NCI-H446 treated with DMSO at 0.1 percent for 48 hours (cell line): ENCODE measurements at regions not wholly inside any gene's neighbourhood (a gene's known extent, or its start where the extent isn't known, plus 50 kb on each side); places are given as distances from the start of the nearest gene placed in this dataset.
"Not testable (repeated sequence)": the region's sequence is repeated elsewhere in the genome, so short reads cannot be mapped to it uniquely, and the experiment has no call there.

Experiments used
- DNase-seq: peaks from one replicate; lab custom pipeline; 2025; lab: John Stamatoyannopoulos, UW

DNA sequence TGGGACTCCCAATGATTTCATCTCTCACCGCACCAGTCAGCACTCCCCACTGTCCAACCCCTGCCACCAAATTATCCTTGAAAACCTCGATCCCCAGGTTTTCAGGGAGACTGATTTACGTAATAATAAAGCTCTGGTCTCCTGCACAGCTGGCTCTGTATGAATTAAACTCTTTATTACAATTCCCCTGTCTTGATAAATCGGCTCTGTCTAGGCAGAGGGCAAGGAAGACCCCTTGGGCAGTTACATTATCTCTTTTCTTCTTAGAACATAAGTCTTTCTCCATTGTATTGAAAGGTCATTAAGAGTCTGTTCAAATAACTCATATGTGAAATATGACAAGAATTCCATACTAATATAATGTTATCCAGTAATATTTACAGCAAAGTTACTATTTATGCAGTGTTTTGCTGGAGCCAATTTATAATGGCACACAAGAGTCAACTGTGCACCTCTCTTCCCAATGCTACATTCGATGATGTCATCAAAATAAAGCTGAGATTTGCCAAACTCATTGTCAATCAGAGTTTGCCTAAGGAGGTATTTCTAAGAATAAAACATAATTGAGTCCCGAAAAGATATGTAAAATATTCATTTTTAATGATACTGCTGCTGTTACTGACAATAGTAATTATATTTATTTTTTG is 1297.2 kb upstream of the LRRTM3 start:
- no peak for DNase-seq

DNA sequence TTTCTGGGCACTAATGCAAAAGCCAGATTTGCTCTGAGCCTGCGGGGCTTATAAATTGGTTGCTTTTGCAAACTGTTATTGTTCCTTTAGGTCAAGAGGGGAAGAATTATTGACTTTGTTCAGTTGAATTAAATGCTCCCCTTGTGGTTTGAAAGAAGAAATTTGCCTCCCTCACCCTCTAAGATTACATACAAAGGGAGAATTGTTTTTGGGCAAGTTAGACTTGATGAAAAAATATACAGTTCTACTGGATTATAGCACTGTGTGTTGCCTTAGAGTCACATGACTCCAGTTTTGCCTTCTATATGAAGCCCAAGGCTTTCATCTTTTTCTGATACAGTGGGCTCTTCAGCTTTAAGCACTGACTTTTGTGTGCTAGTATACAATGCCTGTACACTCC is 1265.8 kb upstream of the LRRTM3 start:
- no peak for DNase-seq

DNA sequence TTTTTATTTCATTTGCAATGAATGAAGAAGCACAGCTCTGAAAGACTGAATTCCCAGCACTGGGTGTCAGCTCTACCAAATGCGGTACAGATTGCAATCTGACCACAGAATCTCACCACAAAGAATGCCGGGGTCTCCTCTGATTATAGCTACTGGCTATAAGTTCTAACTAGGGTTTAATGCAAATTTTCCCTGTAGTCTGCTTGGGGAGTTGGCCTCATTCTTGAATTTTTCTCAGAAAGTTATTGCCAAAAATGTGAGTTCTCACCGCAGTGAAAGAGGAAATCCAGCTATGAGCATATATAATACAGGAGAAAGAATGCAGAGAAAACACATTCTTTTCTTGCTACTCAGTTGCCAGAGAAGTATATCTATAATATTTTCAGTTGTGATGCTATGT is 1255.7 kb upstream of the LRRTM3 start:
- no peak for DNase-seq

DNA sequence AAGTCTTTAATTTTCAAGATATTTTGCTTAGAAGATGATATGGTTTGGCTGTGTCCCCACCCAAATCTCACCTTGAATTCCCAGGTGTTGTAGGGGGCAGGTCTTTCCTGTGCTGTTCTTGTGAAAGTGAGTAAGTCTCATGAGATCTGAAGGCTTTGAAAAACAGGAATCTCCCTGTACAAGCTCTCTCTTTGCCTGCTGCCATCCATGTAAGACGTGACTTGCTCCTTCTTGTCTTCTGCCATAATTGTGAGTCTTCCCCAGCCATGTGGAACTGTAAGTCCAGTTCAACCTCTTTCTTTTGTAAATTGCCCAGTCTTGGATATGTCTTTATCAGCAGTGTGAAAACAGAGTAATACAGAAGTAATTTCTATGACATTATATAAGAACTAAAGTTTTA is 1255.2 kb upstream of the LRRTM3 start:
- not testable (repeated sequence) for DNase-seq

DNA sequence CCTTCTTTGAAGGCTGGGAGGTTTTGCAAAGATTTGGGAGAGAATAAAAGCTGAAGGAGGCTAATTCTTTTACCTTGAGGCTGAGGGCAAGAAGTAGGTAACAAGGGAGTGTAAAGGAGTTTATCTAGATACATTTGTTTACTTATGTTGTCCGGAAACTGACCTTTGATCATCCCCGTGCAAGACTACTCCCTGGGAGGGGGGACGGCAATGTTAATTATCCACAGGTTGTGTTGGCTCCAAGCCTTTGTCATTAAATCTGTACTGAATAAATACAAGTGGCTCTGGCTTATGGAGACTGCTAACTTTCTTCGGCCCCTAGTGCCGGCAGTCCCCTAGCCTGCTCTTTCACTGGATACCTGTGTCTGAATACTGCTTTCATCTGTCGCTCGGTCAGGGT is 1250.6 kb upstream of the LRRTM3 start:
- DNase-seq = no peak

DNA sequence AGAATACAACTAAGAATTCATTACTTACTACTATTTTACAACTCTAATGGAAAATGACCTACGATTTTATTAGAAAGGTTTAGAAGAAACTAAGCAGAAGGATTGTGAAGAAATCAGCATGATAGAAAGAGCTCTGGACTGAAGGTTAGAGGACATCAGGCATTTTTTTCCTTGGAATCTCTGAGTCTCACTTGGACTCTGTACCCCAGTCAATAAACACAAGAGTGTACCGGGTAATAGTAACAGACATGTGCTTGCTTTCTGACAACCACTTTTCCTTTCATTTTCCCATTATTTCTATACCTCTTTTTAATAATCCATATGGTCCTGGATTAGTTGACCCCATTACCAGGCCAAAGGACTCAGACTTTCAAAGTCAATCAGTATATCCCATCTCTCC is 1240.9 kb upstream of the LRRTM3 start:
- DNase-seq = no peak

DNA sequence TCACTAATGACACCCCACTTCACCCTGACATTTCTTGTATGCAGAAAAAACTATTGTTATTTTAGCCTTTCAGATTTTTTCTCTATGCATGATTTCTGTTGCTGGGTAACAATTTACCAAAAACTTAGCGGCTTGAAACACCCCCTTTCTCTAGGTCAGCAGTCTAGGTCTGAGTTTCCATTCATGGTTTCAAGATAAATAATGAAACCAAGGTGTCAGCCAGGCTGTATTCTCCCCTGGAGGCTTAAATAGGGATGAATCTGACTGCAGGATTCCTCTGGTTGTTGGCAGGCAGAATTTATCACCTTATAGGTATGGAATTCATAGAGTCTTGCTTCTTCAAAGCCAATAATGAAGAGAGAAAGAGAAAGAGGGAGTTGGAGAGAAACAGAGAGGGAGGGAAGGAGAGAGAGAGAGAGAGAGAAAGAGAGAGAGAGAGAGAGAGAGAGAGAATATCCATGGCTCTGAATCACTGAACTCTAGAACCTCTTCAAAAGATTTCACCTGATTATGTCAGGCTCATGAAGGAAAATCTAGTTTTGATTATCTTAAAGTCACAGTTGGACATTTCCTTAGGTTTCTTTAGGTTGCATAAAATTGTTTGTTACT is 1224.6 kb upstream of the LRRTM3 start:
- no peak for DNase-seq

DNA sequence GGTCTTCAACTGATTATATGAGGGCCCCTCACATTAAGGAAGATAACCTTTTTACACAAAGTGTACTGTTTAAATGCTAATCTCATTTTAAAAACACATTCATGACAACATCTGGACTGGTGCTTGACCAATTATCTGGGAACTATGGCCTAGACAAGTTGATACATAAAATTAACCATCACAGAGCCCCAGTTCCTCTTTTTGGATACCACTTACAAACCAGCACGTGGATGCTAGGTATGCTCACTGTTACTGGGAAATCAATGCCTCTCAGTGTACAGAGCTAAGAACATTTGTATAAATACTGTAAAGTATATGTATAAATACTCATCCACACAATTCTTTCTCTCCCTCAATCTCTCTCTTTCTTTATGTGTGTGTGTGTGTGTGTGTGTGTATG is 1217.8 kb upstream of the LRRTM3 start:
- no peak for DNase-seq

DNA sequence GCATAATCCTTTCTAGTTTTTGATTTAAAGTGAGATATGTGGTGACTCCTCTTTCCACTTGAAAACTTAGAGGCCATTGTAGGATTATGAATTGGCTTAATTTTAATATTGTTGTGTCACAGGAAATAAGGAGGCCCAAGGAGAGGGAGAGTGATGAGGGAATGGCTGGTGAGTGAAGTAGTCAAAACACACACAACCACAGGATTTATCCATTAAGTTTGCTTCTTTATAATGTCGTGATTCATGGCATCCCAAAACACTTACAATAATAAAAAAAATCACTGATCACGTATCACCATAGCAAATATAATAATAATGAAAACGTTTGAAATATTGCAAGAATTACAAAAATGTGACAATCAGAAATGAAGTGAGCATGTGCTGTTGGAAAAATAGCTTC is 1215.5 kb upstream of the LRRTM3 start:
- no peak for DNase-seq

DNA sequence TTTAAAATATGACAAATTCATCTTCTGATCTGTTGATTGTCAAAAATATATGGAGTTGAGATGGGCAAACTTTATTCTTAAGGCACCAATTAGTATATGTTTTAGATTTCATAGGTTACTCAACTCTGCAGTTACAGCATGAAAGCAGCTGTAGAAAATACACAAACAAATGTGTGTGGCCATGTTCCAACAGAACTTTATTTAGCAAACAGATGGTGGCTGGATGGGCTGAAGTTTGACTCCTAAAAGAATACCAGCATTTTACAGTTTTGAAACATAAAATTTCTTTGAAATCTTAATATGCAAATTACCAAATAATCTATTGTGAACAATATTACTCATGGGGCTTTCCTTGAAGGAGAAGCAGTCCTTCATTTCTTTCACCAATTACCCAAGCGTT is 1206.0 kb upstream of the LRRTM3 start:
- DNase-seq = no peak

DNA sequence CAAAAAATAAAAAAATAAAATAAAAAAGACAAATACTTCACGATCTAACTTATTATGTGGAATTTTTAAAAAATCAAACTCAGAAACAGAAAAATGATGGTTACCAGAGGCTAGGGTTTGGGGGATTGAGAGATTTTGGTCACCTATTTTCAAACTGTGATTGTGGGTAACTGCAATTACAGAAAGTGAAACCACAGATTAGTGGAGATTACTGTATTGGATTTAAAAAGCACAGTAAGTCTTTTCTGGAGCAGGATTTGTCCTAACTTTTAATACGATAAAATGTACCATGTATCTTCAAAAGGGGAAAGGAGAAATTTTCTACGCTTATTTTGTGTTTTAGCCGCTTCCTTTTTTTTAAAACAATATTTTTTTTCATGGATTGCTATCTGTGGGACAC is 1204.9 kb upstream of the LRRTM3 start:
- DNase-seq = no peak

DNA sequence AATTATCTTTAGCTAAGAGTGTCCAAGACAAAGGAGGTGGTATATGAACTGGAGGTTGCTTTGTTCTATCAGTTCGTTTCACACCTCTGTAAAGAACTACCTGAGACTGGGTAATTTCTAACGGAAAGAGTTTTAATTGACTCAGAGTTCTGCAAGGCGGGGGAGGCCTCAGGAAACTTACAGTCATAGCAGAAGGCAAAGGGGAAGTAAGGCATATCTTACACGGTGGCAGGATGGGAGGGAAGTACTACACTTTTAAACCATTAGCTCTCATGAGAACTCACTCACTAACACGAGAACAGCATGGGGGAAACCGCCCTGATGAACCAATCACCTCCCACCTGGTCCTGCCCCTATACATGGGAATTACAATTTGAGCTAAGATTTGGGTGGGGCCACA is 1202.3 kb upstream of the LRRTM3 start:
- no peak for DNase-seq

DNA sequence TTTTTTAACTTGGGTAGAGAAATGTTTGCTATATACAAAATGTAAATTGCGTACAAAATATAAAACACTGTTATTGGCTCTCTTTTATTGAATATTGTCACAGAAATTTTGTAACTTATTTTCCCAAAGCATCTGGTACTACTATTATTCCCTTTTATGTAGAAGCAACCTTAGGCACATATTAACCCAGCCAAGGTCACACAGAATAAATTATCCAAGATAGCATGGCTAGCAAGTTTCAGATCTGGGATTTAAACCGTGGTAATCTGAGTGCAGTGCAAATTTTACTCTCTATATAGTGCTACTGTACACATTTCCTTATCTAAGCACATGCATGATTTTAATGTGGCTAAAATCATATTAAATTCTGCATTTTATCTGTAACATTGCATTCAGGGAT is 1190.5 kb upstream of the LRRTM3 start:
- DNase-seq = no peak

DNA sequence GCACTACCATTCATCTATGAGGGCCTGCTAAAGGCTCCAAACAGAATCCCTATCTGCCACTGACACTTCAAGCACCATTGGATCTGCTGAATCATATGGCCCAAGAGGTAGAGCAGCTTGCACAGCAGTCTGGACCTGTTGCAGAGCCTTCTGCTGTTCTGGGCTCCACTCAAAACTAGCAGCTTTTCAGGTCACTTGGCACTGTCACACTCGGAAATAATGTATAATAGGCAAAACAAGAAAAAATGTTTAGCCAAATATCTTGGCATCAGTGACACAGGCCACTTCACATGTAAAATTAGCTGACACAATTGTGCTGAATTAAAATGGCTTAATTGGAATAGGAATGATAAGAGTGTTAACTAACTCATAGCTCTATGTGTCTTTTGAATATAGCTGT is 1182.9 kb upstream of the LRRTM3 start:
- peak; percentile 67 for DNase-seq

DNA sequence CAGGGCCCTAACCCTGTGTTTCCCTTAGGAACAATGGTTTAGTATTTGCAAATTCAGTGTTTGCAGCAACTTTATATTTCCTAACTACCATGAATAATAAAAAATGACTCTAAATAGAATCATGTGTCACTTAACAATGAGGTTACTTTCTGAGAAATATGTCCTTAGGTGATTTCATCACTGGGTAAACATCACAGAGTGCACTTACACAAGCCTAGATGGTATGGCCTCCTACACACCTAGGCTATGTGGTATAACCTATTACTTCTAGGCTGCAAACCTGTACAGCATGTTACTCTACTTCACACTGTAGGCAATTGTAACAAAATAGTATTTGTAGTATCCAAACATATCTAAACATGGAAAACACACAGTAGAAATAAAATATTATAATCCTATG is 1174.6 kb upstream of the LRRTM3 start:
- DNase-seq = no peak

DNA sequence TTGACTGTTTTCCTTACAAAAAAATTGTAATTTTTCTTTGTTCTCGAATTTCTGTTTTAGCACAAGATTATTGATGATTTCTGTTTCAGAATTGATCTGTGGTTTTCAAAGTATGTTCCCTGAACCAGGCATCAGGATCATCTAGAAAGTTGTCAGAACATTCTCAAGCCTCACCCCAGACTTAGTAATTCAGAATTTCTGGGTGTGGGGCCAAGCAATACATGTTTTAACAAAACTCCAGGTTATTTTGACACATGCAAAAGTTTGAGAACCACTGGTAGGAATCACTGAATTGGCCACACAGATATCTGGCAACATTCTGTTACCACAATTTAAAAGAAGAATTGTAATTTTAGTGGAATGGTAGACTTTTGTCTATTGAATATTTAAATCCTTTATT is 1173.9 kb upstream of the LRRTM3 start:
- no peak for DNase-seq

DNA sequence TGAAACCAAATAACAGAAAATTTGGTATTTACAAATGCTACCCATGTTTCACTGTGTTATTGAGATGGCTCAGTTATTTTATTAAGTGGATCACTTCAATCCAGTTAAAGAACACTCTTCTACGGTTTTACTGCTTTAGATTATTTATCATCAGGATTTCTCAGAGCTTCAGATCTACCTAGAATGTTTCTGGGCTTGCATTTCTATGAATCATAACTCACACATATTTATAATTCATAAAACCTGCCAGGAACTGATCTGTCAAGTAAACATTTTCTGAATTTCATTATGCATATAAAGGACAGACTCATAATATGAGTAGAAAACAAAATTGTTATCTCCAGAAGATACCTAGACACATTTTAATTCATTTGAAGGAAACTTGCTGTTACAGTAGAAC is 1172.3 kb upstream of the LRRTM3 start:
- DNase-seq = no peak

DNA sequence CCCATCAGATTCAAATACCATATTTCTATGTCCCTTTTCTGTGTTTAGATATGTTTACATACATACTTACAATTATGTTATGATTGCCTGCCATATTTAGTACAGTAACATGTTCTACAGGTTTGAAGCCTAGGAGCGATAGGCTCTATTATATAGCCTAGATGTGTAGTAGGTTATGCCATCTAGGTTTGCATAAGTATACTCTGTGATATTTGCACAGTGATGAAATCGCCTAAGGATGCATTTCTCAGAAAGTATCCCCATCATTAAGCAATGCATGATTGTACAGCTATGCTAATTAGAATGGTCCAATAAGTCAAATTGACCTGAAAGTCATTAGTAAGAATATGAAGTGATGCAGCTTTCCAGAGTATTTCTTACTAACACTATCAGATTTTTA is 1171.7 kb upstream of the LRRTM3 start:
- DNase-seq = no peak

DNA sequence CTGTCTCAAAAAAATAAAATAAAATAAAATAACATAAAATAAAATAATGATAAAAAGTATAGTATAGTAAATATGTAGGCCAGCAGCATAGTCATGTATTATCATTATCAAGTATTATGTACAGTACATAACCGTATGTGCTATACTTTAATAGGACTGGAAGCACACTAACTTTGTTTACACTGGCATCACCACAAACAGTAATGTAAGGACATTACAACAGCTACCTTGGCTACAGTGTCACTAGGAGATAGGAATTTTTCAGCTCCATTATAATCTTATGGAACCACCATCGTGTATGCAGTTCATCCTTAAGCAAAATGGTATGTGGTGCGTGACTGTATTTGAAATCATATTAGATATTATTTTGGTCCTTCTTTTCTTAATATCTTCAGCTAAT is 1163.5 kb upstream of the LRRTM3 start:
- no peak for DNase-seq

DNA sequence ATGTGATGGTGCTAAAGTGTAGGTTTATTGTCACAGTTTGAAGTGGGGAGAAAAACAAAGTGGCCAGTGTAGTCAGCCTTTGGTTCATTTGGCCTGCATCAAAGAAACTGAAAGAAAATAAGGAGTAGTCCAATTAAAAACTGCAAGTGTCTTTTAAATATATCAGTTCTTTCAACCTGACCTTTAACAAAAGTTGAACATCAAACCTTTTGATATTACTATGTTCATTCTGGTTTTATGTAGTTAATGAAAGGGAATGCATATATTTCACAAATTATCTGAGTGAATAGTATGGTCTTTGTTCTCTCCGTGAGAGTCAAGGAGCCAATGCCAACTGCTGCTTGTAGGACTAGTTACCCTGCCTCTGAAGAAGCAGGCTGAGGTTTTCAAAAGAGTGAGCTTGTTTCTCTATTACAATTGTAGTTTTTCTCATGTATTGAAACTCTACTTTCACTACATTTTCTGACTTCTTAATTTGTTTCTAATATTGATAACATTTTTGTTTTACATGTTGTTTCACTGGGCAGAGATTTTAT is 1160.8 kb upstream of the LRRTM3 start:
- no peak for DNase-seq

DNA sequence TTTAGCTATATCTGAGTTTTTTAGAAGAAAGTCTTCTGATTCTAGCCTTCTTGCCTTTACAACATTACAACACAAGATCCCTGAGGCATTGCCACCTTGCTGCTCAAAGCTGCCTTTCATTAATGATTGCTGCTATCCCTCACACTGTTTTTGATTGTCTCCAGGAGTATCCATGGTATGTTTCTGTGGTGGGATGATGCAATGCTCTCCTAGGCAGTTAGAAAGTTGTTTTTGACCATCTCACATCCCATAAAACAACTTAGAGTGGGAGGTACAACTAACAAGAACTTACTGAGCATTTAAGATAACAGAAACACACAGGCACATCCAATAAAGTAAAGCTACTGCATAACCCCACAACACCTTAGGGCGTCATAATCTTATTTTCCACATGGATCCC is 1156.0 kb upstream of the LRRTM3 start:
- no peak for DNase-seq

DNA sequence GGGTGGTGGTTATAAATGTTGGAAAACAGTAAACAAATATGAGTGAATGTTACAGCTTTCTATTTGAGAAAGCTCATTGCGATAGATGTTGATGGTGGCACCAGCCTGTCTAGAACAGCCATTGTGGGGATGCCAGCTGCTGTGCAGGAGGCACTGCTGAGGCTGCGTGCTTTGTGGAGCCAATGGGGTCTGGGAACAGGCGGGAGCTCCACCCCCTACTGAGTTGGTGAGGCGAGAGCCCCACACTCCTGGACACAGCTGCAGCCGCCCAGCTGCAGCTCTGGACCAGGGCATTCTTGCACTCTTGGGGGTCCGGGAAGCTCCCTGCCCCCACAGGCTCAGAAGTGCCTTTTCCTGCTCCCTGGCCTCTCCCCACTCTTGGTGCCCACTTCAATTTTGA is 1147.1 kb upstream of the LRRTM3 start:
- no peak for DNase-seq

DNA sequence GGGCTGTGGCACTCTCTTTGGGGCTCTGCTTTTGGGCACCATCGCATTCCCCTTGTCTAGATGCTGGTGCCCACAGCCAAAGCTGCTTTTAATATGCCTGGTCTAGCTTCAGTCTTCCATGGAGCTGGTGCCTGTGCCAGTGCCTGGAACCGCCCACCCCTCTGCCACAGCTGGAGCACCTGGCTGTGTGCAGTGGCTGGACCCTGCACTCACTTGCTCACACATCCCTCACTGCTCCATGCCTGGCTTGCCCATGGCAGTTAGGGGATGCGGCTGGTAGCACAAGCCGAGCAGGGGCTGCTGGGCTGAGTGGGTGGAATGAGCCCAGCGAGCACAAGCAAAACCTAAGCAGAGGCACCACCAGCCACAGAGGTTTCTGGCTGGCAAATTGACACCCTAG is 1145.9 kb upstream of the LRRTM3 start:
- DNase-seq = no peak

DNA sequence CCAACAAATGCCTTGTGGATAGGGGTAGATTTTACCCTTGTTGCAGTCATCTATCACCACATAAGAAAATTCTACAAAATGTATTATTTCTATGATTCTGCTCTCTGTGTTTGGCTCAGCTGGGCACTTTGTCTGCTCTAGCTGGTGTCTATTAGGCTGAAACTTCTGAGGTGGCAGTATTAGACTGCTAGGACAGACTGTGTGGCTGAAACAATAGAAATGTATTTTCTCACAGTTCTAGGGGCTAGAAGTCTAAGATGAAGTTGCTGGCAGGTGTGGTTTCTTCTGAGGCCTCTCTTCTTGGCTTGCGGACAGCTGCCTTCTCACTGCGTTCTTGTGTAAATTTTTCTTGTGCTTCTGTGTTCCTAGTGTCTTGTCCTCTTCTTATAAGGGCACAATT is 1139.6 kb upstream of the LRRTM3 start:
- no peak for DNase-seq
